C4-2B (cell line): ENCODE measurements at regions not wholly inside any gene's neighbourhood (a gene's known extent, or its start where the extent isn't known, plus 50 kb on each side); places are given as distances from the start of the nearest gene placed in this dataset.

Source experiments
- H3K27ac ChIP-seq: fragments of 450-650 bp; 2 replicates; pipeline ENCODE4 v1.5.1; 2017
- ZFX ChIP-seq: fragments of 450-650 bp; IDR thresholded peaks from 2 replicates; pipeline ENCODE4 v1.6.1; 2017
- TF ChIP-seq, protein P1 (sequence below): fragments of 450-650 bp; conservative IDR thresholded peaks from 2 replicates; pipeline ENCODE4 v1.5.1; 2017; ENCODE audit warnings: mild to moderate bottlenecking

DNA sequence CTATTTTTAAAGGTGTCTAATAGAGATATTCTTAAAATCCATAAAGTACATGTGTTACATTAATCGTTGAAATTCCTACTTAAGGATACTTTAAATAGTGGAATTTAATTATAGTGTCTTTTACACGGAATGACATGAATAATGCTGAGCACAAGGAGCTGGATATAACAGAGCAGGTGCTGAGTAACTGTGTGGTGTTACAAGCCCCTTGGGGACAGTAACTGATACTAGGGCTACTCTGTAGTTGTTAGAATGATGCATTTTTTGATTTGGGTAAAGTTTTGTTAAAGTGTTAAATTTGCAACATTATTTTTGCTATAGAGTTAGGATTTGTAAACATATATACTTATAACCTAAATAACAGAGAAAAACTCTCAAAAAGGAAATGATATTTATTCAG lies 1496.1 kb downstream of the OTOL1 start:
- H3K27ac ChIP-seq: no peak overlapping the region
- TF ChIP-seq ZFX: no peak
- TF ChIP-seq, protein P1, sequence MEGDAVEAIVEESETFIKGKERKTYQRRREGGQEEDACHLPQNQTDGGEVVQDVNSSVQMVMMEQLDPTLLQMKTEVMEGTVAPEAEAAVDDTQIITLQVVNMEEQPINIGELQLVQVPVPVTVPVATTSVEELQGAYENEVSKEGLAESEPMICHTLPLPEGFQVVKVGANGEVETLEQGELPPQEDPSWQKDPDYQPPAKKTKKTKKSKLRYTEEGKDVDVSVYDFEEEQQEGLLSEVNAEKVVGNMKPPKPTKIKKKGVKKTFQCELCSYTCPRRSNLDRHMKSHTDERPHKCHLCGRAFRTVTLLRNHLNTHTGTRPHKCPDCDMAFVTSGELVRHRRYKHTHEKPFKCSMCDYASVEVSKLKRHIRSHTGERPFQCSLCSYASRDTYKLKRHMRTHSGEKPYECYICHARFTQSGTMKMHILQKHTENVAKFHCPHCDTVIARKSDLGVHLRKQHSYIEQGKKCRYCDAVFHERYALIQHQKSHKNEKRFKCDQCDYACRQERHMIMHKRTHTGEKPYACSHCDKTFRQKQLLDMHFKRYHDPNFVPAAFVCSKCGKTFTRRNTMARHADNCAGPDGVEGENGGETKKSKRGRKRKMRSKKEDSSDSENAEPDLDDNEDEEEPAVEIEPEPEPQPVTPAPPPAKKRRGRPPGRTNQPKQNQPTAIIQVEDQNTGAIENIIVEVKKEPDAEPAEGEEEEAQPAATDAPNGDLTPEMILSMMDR: no peak

DNA sequence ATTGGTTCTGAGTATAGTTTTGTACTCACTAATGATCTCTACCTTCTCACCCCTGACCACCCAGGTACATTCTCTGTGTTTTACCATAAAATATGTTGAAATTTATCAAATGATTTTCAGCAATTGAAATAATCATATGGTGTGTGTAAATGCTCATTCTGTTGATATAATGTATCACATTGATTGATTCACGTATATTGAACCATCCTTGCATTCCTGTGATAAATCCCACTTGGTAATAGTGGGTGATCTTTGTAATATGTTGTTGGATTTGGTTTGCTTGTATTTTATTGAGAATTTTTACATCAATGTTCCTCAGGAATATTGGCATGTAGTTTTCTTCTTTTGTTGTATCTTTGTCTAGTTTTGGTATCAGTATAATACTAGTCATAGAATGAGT lies 1497.6 kb downstream of the OTOL1 start:
- no peak for TF ChIP-seq ZFX
- TF ChIP-seq, protein P1: no peak
- H3K27ac ChIP-seq: no peak overlapping the region

DNA sequence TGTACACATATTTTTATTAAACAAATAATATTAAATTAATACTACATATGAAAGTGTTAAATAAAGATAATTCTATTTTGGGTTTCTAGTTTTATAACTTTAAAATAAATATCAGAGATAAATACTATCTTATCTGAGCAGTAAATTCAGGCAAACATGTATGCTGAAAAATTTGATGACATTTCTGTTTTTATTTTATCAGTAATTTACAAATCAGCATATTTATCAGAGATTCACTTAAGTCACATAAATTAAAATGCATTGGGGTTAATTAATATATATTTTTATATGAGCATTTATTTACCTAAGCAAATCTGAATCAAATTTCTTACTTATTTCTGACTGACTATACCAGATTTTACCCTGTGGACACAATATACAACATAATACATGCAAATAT lies 1499.8 kb downstream of the OTOL1 start:
- TF ChIP-seq, protein P1: no peak
- TF ChIP-seq ZFX: no peak
- H3K27ac ChIP-seq: no peak overlapping the region

DNA sequence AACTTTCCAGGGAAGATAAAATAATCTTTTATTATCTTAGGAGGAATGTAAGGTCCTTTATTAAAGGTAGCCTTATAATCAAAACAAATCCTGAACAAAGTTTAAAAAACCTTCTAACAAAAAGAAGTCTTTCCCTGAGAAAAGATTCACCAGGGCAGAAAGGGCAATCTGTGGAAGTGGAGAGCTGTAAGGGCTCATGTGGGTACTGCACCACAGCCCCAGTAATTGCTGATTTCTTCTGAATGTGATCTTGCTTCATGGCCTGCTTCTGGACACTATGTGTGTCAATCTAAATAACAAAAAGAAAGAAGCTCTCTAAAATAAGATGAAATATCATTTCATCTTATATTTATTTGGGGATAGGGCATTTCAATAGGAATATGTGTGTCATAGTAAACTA lies 1501.6 kb downstream of the OTOL1 start:
- TF ChIP-seq, protein P1: no peak
- H3K27ac ChIP-seq: no peak overlapping the region

DNA sequence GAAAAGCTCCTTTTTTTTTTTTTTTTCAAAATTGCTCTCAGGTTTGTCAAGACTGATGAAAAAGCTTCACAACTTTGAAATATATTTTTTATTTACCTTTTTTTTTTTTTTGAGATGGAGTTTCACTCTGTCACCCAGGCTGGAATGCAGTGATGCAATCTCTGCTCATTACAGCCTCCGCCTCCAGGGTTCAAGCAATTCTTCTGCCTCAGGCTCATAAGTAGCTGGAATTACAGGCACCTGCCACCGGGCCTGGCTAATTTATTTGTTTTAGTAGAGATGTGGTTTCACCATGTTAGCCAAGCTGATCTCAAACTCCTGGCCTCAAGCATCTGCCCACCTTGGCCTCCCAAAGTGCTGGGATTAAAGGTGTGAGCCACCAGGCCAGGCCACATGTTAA lies 1515.0 kb downstream of the OTOL1 start:
- H3K27ac ChIP-seq: no peak overlapping the region
- TF ChIP-seq, protein P1: no peak
- TF ChIP-seq ZFX: no peak

DNA sequence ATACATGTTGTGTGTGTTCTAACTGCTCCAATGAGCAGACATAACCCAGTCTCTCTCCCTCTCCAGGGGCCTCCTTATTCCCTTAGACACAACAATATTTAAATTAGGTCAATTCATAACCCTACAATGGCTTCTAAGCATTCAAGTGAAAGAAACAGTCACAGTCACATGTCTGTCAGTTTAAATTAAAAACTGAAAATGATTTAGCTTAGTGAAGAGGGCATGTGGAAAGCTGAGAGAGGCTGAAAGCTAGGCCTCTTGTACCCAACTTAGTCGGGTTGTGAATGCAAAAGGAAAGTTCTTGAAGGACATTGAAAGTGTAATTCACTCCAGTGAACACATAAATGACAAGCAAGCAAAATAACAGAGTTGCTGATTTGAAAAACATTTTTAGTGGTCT lies 1519.6 kb downstream of the OTOL1 start:
- TF ChIP-seq, protein P1: no peak
- no peak for TF ChIP-seq ZFX
- H3K27ac ChIP-seq: no peak overlapping the region

DNA sequence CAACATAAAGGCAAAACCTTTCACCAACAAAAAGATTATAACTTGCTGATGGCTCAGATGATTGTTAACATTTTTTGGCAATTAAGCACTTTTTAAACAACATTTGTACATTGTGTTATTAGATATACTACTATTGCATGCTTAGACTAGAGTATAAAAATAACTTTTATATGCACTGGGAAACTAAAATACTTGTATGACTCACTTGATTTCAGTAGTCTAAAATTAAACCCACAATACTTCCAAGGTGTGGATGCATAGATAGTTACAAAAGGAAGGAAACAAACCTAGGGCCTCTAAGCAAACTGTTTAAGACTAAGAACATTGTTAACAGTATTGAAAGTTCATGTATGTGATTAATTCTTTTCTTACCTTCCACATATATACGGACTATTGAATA lies 1521.5 kb downstream of the OTOL1 start:
- H3K27ac ChIP-seq: no peak overlapping the region
- TF ChIP-seq, protein P1: no peak
- no peak for TF ChIP-seq ZFX
